ENCODE measurements at regions not wholly inside any gene's neighbourhood (a gene's known extent, or its start where the extent isn't known, plus 50 kb on each side); places are given as distances from the start of the nearest gene placed in this dataset.

GRCh38 chr4:187227907-187228704 lies 504.4 kb upstream of the FAT1 start (continued):
- TF ChIP-seq POLR2AphosphoS5 (IDR thresholded peaks at IDR 0.05; ENCODE audit: low read depth, low read length) (no peak), CTCF (IDR thresholded peaks at IDR 0.05; ENCODE audit: control extremely low read depth in 1 of 3, insufficient read depth in 1 of 3, low read depth in 1 of 3, low read length in 3 of 3) (no peak), KDM1A (IDR thresholded peaks at IDR 0.05; ENCODE audit: borderline replicate concordance, low read length) (no peak), CBX5 (IDR thresholded peaks at IDR 0.05; ENCODE audit: low read depth, low read length) (no peak), GTF2F1 (IDR thresholded peaks at IDR 0.05; ENCODE audit: borderline replicate concordance, low read depth, low read length) (no peak)

All from H1 (cell line).